ENCODE measurements at regions not wholly inside any gene's neighbourhood (a gene's known extent, or its start where the extent isn't known, plus 50 kb on each side); places are given as distances from the start of the nearest gene placed in this dataset.

DNA sequence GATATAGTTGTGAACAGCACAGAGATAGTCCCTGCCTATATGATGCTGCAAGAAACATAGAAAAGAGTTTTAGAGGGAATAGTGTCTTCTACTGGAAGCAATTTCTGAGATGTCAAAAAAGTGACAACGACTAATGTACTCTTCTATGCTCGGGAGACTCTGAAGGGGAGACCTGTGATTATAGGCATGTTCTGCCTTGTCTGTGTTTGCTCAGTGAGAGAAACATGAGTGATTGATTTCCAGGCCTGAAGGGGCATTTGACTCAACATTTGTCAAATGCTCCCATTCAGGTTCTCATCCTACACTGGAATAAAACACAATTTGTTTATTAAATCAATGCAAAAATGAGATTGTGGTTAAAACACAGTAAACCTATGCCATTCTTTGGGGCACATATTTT is 131.8 kb downstream of the CTH start:
- DNase-seq = no peak
- H3K4me1 Mint-ChIP-seq (ENCODE audit: low read depth, unreplicated experiment) = no peaks in the 10 kb centered on the region
- H3K4me3 Mint-ChIP-seq (ENCODE audit: low read depth, unreplicated experiment) = no peak overlapping the region
- BruUV-seq (replicated peaks) = no TSS peak
- intact Hi-C loops (cut with micrococcal nuclease; ENCODE audit: unreplicated experiment) = no loop called here
- no peak for TF ChIP-seq CTCF (IDR thresholded peaks at IDR 0.05; ENCODE audit: unreplicated experiment)
- no peaks in the 10 kb centered on the region for H3K36me3 Mint-ChIP-seq (ENCODE audit: insufficient read depth, unreplicated experiment)
- no peak overlapping the region for H3K27ac Mint-ChIP-seq (ENCODE audit: unreplicated experiment)
- H3K27me3 Mint-ChIP-seq (ENCODE audit: unreplicated experiment) = no peaks in the 10 kb centered on the region
- CTCF ChIA-PET = no interaction called here
- H3K9me3 Mint-ChIP-seq (ENCODE audit: low read depth, unreplicated experiment) = no peaks in the 10 kb centered on the region

GRCh38 chr1:70546726-70547125 is 135.7 kb downstream of the CTH start:
- no peak for TF ChIP-seq CTCF (IDR thresholded peaks at IDR 0.05; ENCODE audit: unreplicated experiment)
- BruUV-seq (replicated peaks) = no TSS peak
- H3K36me3 Mint-ChIP-seq (ENCODE audit: insufficient read depth, unreplicated experiment) = no peaks in the 10 kb centered on the region
- no peak overlapping the region for H3K4me3 Mint-ChIP-seq (ENCODE audit: low read depth, unreplicated experiment)
- no peak for DNase-seq
- CTCF ChIA-PET = no interaction called here
- intact Hi-C loops (cut with micrococcal nuclease; ENCODE audit: unreplicated experiment) = no loop called here
- H3K27me3 Mint-ChIP-seq (ENCODE audit: unreplicated experiment) = no peaks in the 10 kb centered on the region
- no peak overlapping the region for H3K27ac Mint-ChIP-seq (ENCODE audit: unreplicated experiment)
- no peaks in the 10 kb centered on the region for H3K4me1 Mint-ChIP-seq (ENCODE audit: low read depth, unreplicated experiment)
- H3K9me3 Mint-ChIP-seq (ENCODE audit: low read depth, unreplicated experiment) = no peaks in the 10 kb centered on the region

DNA sequence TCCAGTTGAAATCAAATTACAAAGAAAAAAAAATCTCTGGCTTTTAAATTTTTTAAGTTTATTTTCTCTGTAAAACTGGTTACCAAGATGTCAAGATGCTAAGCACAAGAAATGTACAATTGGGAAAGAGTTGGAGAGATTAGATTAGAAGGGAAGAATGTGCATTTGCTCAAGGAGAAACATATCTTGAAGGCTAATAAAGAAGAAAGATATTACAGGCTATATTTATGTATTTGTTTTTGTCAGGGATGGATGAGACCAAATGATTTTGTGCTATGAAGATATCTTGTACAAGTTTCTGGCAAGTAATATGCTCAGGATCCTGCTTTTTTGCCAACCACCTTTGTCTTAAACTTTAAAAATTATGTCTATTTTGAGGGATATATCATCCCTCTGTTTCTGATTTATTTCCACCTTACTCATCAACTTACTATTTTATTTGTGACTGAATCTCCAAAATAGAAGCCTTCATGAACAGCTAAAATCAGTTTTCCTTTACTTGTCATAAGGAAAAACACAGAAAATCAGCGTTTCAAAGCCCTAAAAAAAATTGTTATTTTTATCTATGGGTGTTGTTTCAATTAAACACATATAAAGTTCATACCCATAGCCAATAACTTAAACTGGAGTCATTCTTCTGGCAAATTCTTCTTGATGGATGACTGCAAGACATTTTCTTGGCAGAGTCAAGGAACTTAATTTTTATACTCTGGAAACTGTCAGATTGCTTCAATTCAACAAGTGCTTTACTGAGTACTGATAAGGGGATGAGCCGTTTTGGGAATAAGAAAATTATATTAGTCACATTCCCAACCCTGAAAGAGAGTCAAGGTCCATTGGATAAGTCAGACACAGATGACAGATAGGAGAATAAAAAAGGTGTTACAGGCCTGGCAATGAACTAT is 141.8 kb downstream of the CTH start:
- TF ChIP-seq CTCF (IDR thresholded peaks at IDR 0.05; ENCODE audit: unreplicated experiment) = no peak
- Mint-ChIP-seq H3K4me1 (ENCODE audit: low read depth, unreplicated experiment) (no peaks in the 10 kb centered on the region), H3K27me3 (ENCODE audit: unreplicated experiment) (peaks cover 34% of the 10 kb centered on the region), H3K9me3 (ENCODE audit: low read depth, unreplicated experiment) (no peaks in the 10 kb centered on the region), H3K27ac (ENCODE audit: unreplicated experiment) (no peak overlapping the region), H3K4me3 (ENCODE audit: low read depth, unreplicated experiment) (no peak overlapping the region), H3K36me3 (ENCODE audit: insufficient read depth, unreplicated experiment) (no peaks in the 10 kb centered on the region)
- no TSS peak for BruUV-seq (replicated peaks)
- CTCF ChIA-PET = no interaction called here
- intact Hi-C loops (cut with micrococcal nuclease; ENCODE audit: unreplicated experiment) = no loop called here
- DNase-seq = no peak

- H3K9me3 Mint-ChIP-seq (ENCODE audit: low read depth, unreplicated experiment) = no peaks in the 10 kb centered on the region
- no peak overlapping the region for H3K4me3 Mint-ChIP-seq (ENCODE audit: low read depth, unreplicated experiment)
- no TSS peak for BruUV-seq (replicated peaks)
- peaks cover 38% of the 10 kb centered on the region for H3K27me3 Mint-ChIP-seq (ENCODE audit: unreplicated experiment)
- DNase-seq = no peak
- no peaks in the 10 kb centered on the region for H3K4me1 Mint-ChIP-seq (ENCODE audit: low read depth, unreplicated experiment)
- intact Hi-C loops (cut with micrococcal nuclease; ENCODE audit: unreplicated experiment) = no loop called here
- no peak overlapping the region for H3K27ac Mint-ChIP-seq (ENCODE audit: unreplicated experiment)
- CTCF ChIA-PET = no interaction called here
- no peaks in the 10 kb centered on the region for H3K36me3 Mint-ChIP-seq (ENCODE audit: insufficient read depth, unreplicated experiment)
- TF ChIP-seq CTCF (IDR thresholded peaks at IDR 0.05; ENCODE audit: unreplicated experiment) = no peak
Measured at GRCh38 chr1:70553567-70553956, 142.5 kb downstream of the CTH start.

Measured in Calu3 (cell line).